C4-2B (cell line): ENCODE measurements at regions not wholly inside any gene's neighbourhood (a gene's known extent, or its start where the extent isn't known, plus 50 kb on each side); places are given as distances from the start of the nearest gene placed in this dataset.

Experiments used
- ZFX ChIP-seq: fragments of 450-650 bp; IDR thresholded peaks from 2 replicates; pipeline ENCODE4 v1.6.1; 2017
- TF ChIP-seq, protein P1 (sequence below): fragments of 450-650 bp; conservative IDR thresholded peaks from 2 replicates; pipeline ENCODE4 v1.5.1; 2017; ENCODE audit warnings: mild to moderate bottlenecking

DNA sequence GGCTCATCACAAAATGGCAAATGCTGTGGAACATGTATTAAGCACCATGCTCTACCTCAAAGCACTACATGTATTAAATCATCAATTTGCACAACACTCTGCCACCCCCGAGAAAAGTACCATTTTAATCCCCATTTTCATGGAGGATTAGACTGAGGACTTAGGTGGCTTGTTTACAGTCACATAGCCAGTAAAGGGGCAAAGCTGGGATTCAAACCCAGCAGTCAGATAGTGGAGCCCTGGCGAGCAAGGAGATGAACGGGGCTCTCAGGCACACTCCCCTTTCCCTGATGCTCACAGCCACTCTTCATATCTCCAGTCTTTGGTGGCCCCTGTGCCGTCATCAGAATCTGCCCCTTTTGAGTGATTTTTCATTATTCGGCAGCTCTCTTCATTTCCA, 262.9 kb downstream of the DIRAS2 start:
- TF ChIP-seq, protein P1, sequence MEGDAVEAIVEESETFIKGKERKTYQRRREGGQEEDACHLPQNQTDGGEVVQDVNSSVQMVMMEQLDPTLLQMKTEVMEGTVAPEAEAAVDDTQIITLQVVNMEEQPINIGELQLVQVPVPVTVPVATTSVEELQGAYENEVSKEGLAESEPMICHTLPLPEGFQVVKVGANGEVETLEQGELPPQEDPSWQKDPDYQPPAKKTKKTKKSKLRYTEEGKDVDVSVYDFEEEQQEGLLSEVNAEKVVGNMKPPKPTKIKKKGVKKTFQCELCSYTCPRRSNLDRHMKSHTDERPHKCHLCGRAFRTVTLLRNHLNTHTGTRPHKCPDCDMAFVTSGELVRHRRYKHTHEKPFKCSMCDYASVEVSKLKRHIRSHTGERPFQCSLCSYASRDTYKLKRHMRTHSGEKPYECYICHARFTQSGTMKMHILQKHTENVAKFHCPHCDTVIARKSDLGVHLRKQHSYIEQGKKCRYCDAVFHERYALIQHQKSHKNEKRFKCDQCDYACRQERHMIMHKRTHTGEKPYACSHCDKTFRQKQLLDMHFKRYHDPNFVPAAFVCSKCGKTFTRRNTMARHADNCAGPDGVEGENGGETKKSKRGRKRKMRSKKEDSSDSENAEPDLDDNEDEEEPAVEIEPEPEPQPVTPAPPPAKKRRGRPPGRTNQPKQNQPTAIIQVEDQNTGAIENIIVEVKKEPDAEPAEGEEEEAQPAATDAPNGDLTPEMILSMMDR = no peak
- TF ChIP-seq ZFX = no peak
